ENCODE measurements at regions not wholly inside any gene's neighbourhood (a gene's known extent, or its start where the extent isn't known, plus 50 kb on each side); places are given as distances from the start of the nearest gene placed in this dataset.
"Not testable (repeated sequence)": the region's sequence is repeated elsewhere in the genome, so short reads cannot be mapped to it uniquely, and the experiment has no call there.

GRCh38 chrX:113790987-113791386, 792.9 kb upstream of the HTR2C start:
- Histone ChIP-seq H3K27me3 (ENCODE audit: low read depth) (no peaks in the 10 kb centered on the region), H3K9me3 (no peaks in the 10 kb centered on the region), H3K36me3 (replicated peaks) (no peaks in the 10 kb centered on the region), H3K4me3 (no peak overlapping the region), H3K4me1 (peaks cover 14% of the 10 kb centered on the region)
- in situ Hi-C loops (cut with MboI; ENCODE audit: low sequenced_read_pairs): no loop called here
- DNase-seq (ENCODE audit: low spot score in 2 of 2): no peak

DNA sequence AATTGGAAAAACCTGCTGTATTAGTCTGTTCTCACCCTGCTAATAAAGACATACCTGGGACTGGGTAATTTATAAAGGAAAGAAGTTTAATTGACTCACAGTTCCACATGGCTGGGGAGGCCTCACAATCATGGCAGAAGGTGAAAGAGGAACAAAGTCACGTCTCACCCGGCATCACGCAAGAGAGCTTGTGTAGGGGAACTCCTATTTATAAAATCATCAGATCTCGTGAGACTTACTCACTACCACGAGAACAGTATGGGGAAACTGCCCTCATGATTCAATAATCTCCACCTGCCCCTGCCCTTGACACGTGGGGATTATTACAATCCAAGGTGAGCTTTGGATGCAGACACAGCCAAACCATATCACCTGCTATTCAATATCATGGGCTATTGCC, 799.1 kb upstream of the HTR2C start:
- H3K36me3 ChIP-seq (replicated peaks); H3K27me3 ChIP-seq (ENCODE audit: low read depth); H3K9me3 ChIP-seq; DNase-seq (ENCODE audit: low spot score in 2 of 2); H3K4me1 ChIP-seq; in situ Hi-C loops (cut with MboI; ENCODE audit: low sequenced_read_pairs); H3K4me3 ChIP-seq: not testable (repeated sequence)

DNA sequence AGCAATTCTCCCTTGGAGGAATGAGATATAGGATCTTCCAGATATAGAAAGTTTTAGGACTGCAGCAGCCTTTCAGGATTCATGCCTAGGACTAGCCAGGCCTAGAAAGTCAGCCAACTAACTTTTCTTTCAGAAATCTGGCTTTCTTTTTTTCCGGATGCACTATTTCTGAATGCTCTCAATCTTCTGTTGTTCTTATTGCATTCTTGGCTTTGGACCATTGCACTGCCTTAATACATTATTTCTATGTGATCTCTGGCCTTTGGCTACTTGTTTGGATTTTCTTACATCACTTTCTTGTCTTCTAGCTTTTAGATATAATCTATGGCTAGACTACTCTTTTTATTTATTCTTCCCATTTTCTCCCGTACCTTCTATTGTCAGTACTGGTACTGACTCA, 813.1 kb upstream of the HTR2C start:
- Histone ChIP-seq H3K4me1 (peaks cover 33% of the 10 kb centered on the region), H3K4me3 (no peak overlapping the region), H3K27me3 (ENCODE audit: low read depth) (no peaks in the 10 kb centered on the region), H3K9me3 (peaks cover 2% of the 10 kb centered on the region; the same call in 1 of the 2 replicates), H3K36me3 (replicated peaks) (no peaks in the 10 kb centered on the region)
- DNase-seq (ENCODE audit: low spot score in 2 of 2): no peak
- in situ Hi-C loops (cut with MboI; ENCODE audit: low sequenced_read_pairs): no loop called here

DNA sequence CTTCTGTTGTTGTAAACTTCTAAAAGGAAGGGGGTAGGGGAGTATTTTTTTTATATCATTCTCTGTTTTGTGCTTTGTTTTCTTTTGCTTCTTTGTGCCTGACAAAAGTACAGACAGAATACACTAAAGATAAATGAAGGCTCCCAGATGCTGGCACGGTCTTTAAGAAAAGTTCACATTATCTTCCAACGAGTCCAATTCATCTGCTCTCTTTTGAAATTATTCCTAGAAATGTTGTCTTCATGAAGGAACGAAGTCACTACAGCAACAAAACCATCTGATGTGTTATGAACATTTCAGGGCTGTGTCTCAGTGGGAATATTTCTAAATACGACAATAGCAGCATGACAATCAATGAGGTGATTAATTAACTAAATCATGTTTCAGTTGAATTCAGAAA, 813.8 kb upstream of the HTR2C start:
- Histone ChIP-seq H3K27me3 (ENCODE audit: low read depth) (no peaks in the 10 kb centered on the region), H3K36me3 (replicated peaks) (no peaks in the 10 kb centered on the region), H3K4me3 (no peak overlapping the region), H3K9me3 (peaks cover 2% of the 10 kb centered on the region; the same call in 1 of the 2 replicates), H3K4me1 (peaks cover 26% of the 10 kb centered on the region)
- in situ Hi-C loops (cut with MboI; ENCODE audit: low sequenced_read_pairs): no loop called here
- DNase-seq (ENCODE audit: low spot score in 2 of 2): peak in 1 of 2 experiments; percentile 28

DNA sequence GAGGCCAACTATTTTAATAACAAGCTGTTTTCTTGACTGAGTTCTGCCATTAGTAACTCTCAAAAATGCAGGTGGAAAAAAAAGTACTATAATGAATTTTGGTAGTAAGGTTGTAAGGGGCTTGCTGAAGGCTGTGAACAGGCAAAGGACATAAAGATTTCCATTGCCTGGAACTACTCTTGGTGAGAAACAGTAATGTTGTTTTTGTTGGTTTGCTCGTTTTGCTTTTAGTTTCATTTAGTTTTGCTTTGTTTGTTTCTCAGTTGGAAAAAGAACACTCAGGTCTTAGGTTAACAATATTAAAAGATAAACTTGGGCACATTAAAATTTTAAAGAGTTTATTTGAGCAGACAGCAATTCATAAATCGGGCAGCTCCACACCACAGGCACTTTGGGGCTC, 824.5 kb upstream of the HTR2C start:
- in situ Hi-C loops (cut with MboI; ENCODE audit: low sequenced_read_pairs): no loop called here
- Histone ChIP-seq H3K36me3 (replicated peaks) (no peaks in the 10 kb centered on the region), H3K9me3 (no peaks in the 10 kb centered on the region), H3K4me1 (no peaks in the 10 kb centered on the region), H3K4me3 (no peak overlapping the region), H3K27me3 (ENCODE audit: low read depth) (no peaks in the 10 kb centered on the region)
- no peak for DNase-seq (ENCODE audit: low spot score in 2 of 2)

DNA sequence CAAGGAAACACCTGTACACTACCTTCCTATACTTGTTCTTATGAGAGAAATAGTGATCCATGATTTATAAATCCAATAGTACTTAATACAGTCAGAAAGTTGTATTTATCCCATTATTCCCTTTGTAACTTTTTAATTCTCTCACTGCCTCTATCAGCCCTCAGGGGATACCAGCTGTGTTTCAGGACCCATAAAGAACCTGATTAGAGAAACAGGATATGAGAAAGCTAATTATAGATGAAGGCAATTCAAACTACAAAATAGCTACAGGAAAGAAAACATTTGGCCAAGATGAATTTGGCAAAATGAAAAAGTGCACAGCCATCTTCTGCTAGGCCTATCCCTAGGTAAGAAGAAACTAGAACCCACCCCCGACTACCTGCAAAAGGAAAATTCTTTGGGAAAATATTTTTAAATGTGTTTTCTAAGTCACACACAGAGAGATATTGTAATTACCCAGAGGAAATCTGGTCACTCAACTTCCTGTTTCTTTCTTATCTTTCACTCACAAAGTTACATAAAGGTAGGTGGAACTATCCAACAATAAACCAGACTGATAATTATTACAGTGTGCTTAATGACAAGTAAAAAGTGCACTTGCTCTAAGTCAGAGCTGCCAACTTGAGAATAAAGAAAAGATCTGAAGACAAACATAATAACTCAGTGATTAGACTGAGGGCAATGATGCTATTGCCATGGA, 836.5 kb upstream of the HTR2C start:
- Histone ChIP-seq H3K4me1 (peaks cover 8% of the 10 kb centered on the region), H3K4me3 (no peak overlapping the region), H3K36me3 (replicated peaks) (no peaks in the 10 kb centered on the region), H3K27me3 (ENCODE audit: low read depth) (no peaks in the 10 kb centered on the region), H3K9me3 (no peaks in the 10 kb centered on the region)
- no peak for DNase-seq (ENCODE audit: low spot score in 2 of 2)
- in situ Hi-C loops (cut with MboI; ENCODE audit: low sequenced_read_pairs): no loop called here

DNA sequence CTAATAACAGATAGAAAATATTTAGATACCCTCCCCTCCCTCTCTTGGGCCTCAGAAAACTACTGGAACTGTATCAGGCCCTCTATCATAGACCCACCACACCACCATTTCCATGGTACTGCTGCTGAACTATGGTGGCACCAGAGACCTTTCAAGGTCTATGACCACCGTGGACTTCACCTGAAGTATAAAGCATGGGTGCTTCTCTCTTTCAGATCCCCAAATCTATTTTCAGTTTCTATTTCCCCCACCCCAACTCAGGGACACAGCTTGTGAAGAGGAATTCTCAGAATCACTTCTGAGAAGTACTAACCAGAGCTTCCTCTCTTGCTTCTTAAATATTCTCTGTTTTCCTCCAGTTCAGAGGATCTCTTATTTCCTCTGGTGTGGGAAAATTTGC, 840.8 kb upstream of the HTR2C start:
- Histone ChIP-seq H3K4me3 (no peak overlapping the region), H3K27me3 (ENCODE audit: low read depth) (no peaks in the 10 kb centered on the region), H3K9me3 (no peaks in the 10 kb centered on the region), H3K36me3 (replicated peaks) (no peaks in the 10 kb centered on the region), H3K4me1 (peaks cover 8% of the 10 kb centered on the region)
- DNase-seq (ENCODE audit: low spot score in 2 of 2): no peak
- in situ Hi-C loops (cut with MboI; ENCODE audit: low sequenced_read_pairs): no loop called here

DNA sequence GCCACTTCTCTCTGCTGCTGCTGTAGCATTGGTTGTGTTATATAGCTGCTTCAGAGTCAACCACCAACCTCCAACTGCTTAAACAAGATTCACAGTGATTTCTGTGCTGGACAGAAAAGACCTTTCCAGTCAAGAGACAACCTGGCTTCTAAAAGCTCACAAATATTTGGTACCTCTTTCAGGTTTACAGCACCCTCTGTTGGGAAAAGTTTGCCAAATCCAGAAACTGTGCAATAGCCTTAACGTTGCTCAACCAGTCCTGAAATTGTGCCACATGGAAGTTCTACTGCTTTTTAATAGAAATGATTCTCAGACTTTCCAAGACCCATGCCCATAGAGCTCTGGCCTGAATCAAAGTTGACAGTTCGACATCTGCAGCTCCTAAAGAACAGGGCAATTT, 842.1 kb upstream of the HTR2C start:
- no peaks in the 10 kb centered on the region for H3K27me3 ChIP-seq (ENCODE audit: low read depth)
- H3K4me3 ChIP-seq: no peak overlapping the region
- H3K9me3 ChIP-seq: no peaks in the 10 kb centered on the region
- peaks cover 8% of the 10 kb centered on the region for H3K4me1 ChIP-seq
- no peaks in the 10 kb centered on the region for H3K36me3 ChIP-seq (replicated peaks)
- in situ Hi-C loops (cut with MboI; ENCODE audit: low sequenced_read_pairs): no loop called here
- peak; percentile 40 to 43 for DNase-seq (ENCODE audit: low spot score in 2 of 2)

DNA sequence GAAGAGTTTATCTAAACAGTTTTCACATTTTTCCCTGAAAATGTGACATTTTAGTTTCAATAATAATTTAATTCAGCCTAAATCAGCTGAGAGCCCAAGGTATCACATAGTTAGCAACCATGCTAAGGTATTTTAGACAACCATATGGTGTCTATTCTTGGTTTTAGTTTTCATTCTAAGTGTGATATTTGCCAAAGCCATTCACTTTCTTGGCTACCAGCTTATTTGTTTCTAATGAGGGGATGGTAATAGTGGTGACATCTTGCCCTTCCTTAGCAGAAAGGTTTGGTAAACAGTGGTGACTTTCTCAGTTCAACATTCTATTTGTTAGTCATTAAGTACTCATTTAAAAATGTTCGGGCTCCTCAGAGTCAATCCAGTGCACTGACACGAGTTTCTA, 854.9 kb upstream of the HTR2C start:
- no peaks in the 10 kb centered on the region for H3K9me3 ChIP-seq
- H3K27me3 ChIP-seq (ENCODE audit: low read depth): no peaks in the 10 kb centered on the region
- in situ Hi-C loops (cut with MboI; ENCODE audit: low sequenced_read_pairs): no loop called here
- no peaks in the 10 kb centered on the region for H3K4me1 ChIP-seq
- H3K36me3 ChIP-seq (replicated peaks): no peaks in the 10 kb centered on the region
- H3K4me3 ChIP-seq: no peak overlapping the region
- DNase-seq (ENCODE audit: low spot score in 2 of 2): no peak

DNA sequence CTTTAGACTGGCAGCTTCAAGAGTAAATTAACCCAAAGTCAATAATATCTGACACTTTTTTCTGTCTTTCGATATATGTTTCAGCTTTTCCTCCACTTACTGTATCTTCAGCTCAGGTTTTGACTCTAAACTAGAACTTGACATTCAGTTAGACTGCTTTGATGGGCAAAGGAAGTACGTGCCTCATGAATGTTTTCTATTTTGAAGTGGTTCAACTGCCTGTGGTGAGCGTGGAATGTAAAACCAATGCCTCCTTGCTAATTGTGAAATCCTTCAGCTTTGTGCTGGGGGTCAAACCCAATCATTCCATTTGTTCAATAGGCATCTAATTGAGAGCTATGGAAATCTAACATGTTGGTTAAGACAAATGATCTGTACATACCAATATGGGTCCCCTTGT, 857.0 kb upstream of the HTR2C start:
- Histone ChIP-seq H3K4me3 (no peak overlapping the region), H3K27me3 (ENCODE audit: low read depth) (no peaks in the 10 kb centered on the region), H3K9me3 (no peaks in the 10 kb centered on the region), H3K4me1 (no peaks in the 10 kb centered on the region), H3K36me3 (replicated peaks) (no peaks in the 10 kb centered on the region)
- in situ Hi-C loops (cut with MboI; ENCODE audit: low sequenced_read_pairs): no loop called here
- DNase-seq (ENCODE audit: low spot score in 2 of 2): no peak

DNA sequence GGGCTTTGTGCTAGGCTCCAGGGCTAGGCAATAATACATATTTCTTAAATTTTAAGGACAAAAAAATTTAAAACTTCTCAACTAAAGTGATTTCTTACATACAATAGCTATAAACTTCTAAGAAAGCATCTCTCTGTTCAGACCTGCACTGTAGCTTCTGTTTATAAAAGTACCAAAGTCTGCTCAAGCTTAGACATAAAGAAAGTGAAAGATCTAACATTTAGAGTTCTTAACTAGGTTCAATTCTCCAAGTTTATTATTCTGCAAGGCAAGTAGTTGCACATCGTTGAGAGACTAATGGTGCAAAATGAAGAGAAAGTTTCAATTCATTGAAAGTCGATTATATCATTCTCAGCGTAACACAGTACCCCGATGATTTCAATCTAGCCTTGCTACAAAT, 857.4 kb upstream of the HTR2C start:
- no peak overlapping the region for H3K4me3 ChIP-seq
- no peak for DNase-seq (ENCODE audit: low spot score in 2 of 2)
- in situ Hi-C loops (cut with MboI; ENCODE audit: low sequenced_read_pairs): no loop called here
- H3K27me3 ChIP-seq (ENCODE audit: low read depth): no peaks in the 10 kb centered on the region
- H3K4me1 ChIP-seq: no peaks in the 10 kb centered on the region
- no peaks in the 10 kb centered on the region for H3K9me3 ChIP-seq
- no peaks in the 10 kb centered on the region for H3K36me3 ChIP-seq (replicated peaks)

DNA sequence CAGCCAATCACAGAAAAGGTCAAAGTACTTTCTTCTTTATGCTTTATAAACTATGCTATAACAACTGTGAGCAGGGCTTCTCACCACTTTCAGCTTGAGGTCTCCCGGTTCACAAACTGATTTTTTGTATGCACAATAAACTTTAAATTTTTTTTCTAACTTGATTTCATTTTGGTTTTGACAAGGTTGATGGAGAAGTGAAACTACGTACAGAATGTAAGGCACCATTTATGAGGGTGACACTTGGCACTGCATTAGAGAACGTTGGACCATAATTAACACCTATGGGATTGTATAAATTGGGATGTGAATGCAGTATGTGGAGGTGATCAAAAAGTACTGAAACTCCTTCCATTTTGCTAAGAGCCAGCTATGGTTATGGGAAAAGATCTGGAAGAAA, 857.9 kb upstream of the HTR2C start:
- H3K4me1 ChIP-seq: no peaks in the 10 kb centered on the region
- no peaks in the 10 kb centered on the region for H3K9me3 ChIP-seq
- DNase-seq (ENCODE audit: low spot score in 2 of 2): no peak
- H3K36me3 ChIP-seq (replicated peaks): no peaks in the 10 kb centered on the region
- H3K4me3 ChIP-seq: no peak overlapping the region
- no peaks in the 10 kb centered on the region for H3K27me3 ChIP-seq (ENCODE audit: low read depth)
- in situ Hi-C loops (cut with MboI; ENCODE audit: low sequenced_read_pairs): no loop called here

- Histone ChIP-seq H3K27me3 (ENCODE audit: low read depth) (no peaks in the 10 kb centered on the region), H3K4me1 (no peaks in the 10 kb centered on the region), H3K4me3 (no peak overlapping the region), H3K9me3 (no peaks in the 10 kb centered on the region), H3K36me3 (replicated peaks) (no peaks in the 10 kb centered on the region)
- in situ Hi-C loops (cut with MboI; ENCODE audit: low sequenced_read_pairs): no loop called here
- DNase-seq (ENCODE audit: low spot score in 2 of 2): no peak
Measured at GRCh38 chrX:113699939-113700338, 859.3 kb upstream of the AMOT start.

GRCh38 chrX:113675278-113675677, 834.6 kb upstream of the AMOT start:
- H3K27me3 ChIP-seq (ENCODE audit: low read depth): no peaks in the 10 kb centered on the region
- no peak for DNase-seq (ENCODE audit: low spot score in 2 of 2)
- in situ Hi-C loops (cut with MboI; ENCODE audit: low sequenced_read_pairs): no loop called here

DNA sequence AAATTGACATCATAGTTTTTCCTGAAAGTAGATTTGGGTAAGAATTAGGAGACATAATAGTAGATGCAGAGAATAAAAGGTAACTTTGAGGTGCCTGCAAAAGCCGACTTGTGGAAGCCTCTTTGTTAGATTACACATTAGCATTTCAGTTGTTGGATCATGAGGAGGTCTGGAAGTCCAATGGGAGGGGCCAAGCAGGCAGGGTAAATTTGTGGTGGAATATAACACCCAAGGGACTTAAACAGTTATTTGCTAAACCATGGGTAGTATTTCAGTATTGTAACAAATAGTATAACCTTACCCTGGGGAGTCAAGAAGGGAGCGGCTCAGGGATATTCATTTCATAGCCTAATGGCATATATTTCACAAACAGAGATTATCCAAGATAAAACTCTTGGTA, 810.7 kb upstream of the AMOT start:
- Histone ChIP-seq H3K36me3 (replicated peaks) (no peaks in the 10 kb centered on the region), H3K9me3 (no peaks in the 10 kb centered on the region), H3K27me3 (ENCODE audit: low read depth) (no peaks in the 10 kb centered on the region), H3K4me1 (peaks cover 7% of the 10 kb centered on the region), H3K4me3 (no peak overlapping the region)
- peak; percentile 61 to 80 for DNase-seq (ENCODE audit: low spot score in 2 of 2)
- in situ Hi-C loops (cut with MboI; ENCODE audit: low sequenced_read_pairs): no loop called here

More at GRCh38 chrX:113675278-113675677, 834.6 kb upstream of the AMOT start:
- peaks cover 4% of the 10 kb centered on the region; the same call in 1 of the 2 replicates for H3K4me1 ChIP-seq
- no peaks in the 10 kb centered on the region for H3K36me3 ChIP-seq (replicated peaks)
- no peaks in the 10 kb centered on the region for H3K9me3 ChIP-seq
- H3K4me3 ChIP-seq: no peak overlapping the region

Measured in HAP-1 (cell line).